ENCODE measurements at regions not wholly inside any gene's neighbourhood (a gene's known extent, or its start where the extent isn't known, plus 50 kb on each side); places are given as distances from the start of the nearest gene placed in this dataset.

DNA sequence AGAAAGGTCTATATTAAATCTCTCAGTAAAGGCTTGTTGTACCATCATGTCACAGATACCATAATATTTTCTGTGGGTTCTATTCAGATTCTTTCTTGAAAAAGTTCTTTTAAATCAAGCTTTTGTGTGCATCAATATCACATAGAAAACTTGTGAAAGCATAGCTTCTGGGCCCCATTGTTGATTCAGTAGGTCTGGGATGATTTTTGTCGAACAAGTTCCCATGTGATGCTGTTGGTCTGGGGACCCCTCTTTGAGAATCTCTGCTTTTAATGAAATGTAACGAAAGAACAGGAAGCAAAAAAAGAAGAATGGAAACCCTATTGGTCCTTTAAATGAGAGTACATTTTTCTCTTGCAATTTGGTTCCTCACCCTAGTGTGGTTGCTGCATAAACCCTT is 597.7 kb upstream of the CITED2 start:
- TF ChIP-seq CTCF (IDR thresholded peaks at IDR 0.05) (no peak), POLR2A (IDR thresholded peaks at IDR 0.05) (no peak)
